B cell (primary cell): ENCODE measurements at regions not wholly inside any gene's neighbourhood (a gene's known extent, or its start where the extent isn't known, plus 50 kb on each side); places are given as distances from the start of the nearest gene placed in this dataset.

Experiments
- ATAC-seq: fragments of 200-7000 bp; cut with Tn5 transposase; one replicate; pipeline ENCODE4 v1.10.0; 2021; ENCODE audit warnings: low read depth, mild to moderate bottlenecking, moderate number of reproducible peaks, moderate library complexity
- CTCF ChIA-PET: fragments of 350-600 bp; sonication (Branson Sonifier 250); formaldehyde crosslinking; loops from one replicate; lab custom pipeline; 2021; ENCODE audit warnings: antibody characterized with exemption, inconsistent platforms; lab: Charles Lee
- POLR2A ChIA-PET: fragments of 350-600 bp; sonication (Branson Sonifier 250); formaldehyde crosslinking; loops from one replicate; lab custom pipeline; 2021; ENCODE audit warnings: antibody characterized with exemption; lab: Charles Lee
- DNase-seq: peaks from one replicate; pipeline ENCODE4 v3.0.0; 2013
- H2AFZ ChIP-seq: 2 replicates; pipeline ENCODE4 v1.6.1; 2012; ENCODE audit warnings: mild to moderate bottlenecking, low read depth, low read length; ENCODE audit not compliant: insufficient read depth, poor library complexity, severe bottlenecking
- H3K27ac ChIP-seq, 2 donors: 1 replicate in 1 of 2; 2 replicates in 1 of 2; pipeline ENCODE4 v1.5.1; 2012 to 2013; ENCODE audit warnings: low read length in 2 of 2, mild to moderate bottlenecking in 2 of 2, moderate library complexity in 1 of 2
- H3K27me3 ChIP-seq, 4 experiments: fragments of 200-600 bp in 1 of 4; sonication (generic) in 1 of 4; replicated peaks in 1 of 4; 1 replicate in 2 of 4; 2 replicates in 2 of 4; pipeline versions ENCODE4 v1.6.1 to v1.7.0; 2013 to 2016; ENCODE audit warnings: low read length in 3 of 4, mild to moderate bottlenecking in 2 of 4, mixed read lengths in 1 of 4, moderate library complexity in 1 of 4; ENCODE audit not compliant: insufficient read depth in 4 of 4, control insufficient read depth in 3 of 4; ENCODE audit errors: control extremely low read depth in 1 of 4
- H3K36me3 ChIP-seq, 2 experiments: replicated peaks in 1 of 2; 1 replicate in 1 of 2; 2 replicates in 1 of 2; pipeline versions ENCODE4 v1.6.1 to v1.7.1; 2013; ENCODE audit warnings: low read length in 1 of 2; ENCODE audit not compliant: insufficient read depth in 2 of 2, control insufficient read depth in 1 of 2; ENCODE audit errors: control extremely low read depth in 1 of 2, extremely low read depth in 1 of 2
- H3K4me1 ChIP-seq, 2 donors: fragments of 200-600 bp in 1 of 2; sonication (generic) in 1 of 2; 1 replicate in 1 of 2; 2 replicates in 1 of 2; pipeline versions ENCODE4 v1.5.1 to v1.6.1; 2013 to 2017; ENCODE audit warnings: low read length in 2 of 2; ENCODE audit not compliant: control insufficient read depth in 2 of 2, insufficient read depth in 2 of 2
- H3K4me2 ChIP-seq: replicated peaks from 2 replicates; pipeline ENCODE3; 2012; ENCODE audit warnings: mild to moderate bottlenecking, low read depth, low read length; ENCODE audit not compliant: poor library complexity, severe bottlenecking
- H3K4me3 ChIP-seq, 5 experiments: fragments of 200-600 bp in 1 of 5; sonication (generic) in 1 of 5; 1 replicate in 3 of 5; 2 replicates in 2 of 5; pipeline versions ENCODE4 v1.5.1 to v1.7.0; 2011 to 2016; ENCODE audit warnings: low read length in 4 of 5, mild to moderate bottlenecking in 4 of 5, low read depth in 2 of 5, control low read depth in 1 of 5, moderate library complexity in 1 of 5; ENCODE audit not compliant: insufficient read depth in 1 of 5; ENCODE audit errors: control extremely low read depth in 1 of 5, extremely low read depth in 1 of 5
- H3K79me2 ChIP-seq: fragments of 200-600 bp; sonication (generic); one replicate; pipeline ENCODE4 v1.6.0; 2016; ENCODE audit warnings: low read length; ENCODE audit not compliant: control insufficient read depth, insufficient read depth
- H3K9ac ChIP-seq: fragments of 200-600 bp; sonication (generic); 2 replicates; pipeline ENCODE4 v1.6.1; 2017; ENCODE audit warnings: mild to moderate bottlenecking, low read length, moderate library complexity
- H3K9me3 ChIP-seq, 3 donors: one replicate each; pipeline versions ENCODE4 v1.6.1 to v1.7.1; 2013; ENCODE audit warnings: low read length in 2 of 3; ENCODE audit not compliant: control insufficient read depth in 2 of 3, insufficient read depth in 1 of 3; ENCODE audit errors: control extremely low read depth in 1 of 3
- H4K20me1 ChIP-seq: 2 replicates; pipeline ENCODE4 v1.6.0; 2012; ENCODE audit warnings: mild to moderate bottlenecking, low read length; ENCODE audit not compliant: insufficient read depth, control insufficient read depth, poor library complexity, severe bottlenecking
- H3K27ac Mint-ChIP-seq: one replicate; pipeline ENCODE4 v1.8.0; 2021; ENCODE audit warnings: mixed read lengths
- H3K27me3 Mint-ChIP-seq: one replicate; pipeline ENCODE4 v1.8.0; 2021; ENCODE audit warnings: mixed read lengths
- H3K4me1 Mint-ChIP-seq: one replicate; pipeline ENCODE4 v1.8.0; 2021; ENCODE audit warnings: mixed read lengths
- H3K4me3 Mint-ChIP-seq: one replicate; pipeline ENCODE4 v1.8.0; 2021; ENCODE audit warnings: mixed read lengths
- H3K9me3 Mint-ChIP-seq: one replicate; pipeline ENCODE4 v1.8.0; 2022; ENCODE audit warnings: mixed read lengths; ENCODE audit not compliant: insufficient read depth
- CTCF ChIP-seq: fragments of 200-600 bp; IDR thresholded peaks from one replicate; pipeline ENCODE4 v1.8.0; 2022; ENCODE audit warnings: antibody characterized with exemption, mild to moderate bottlenecking
- EZH2 ChIP-seq: IDR thresholded peaks from 2 replicates; pipeline ENCODE4 v1.6.1; 2012; ENCODE audit warnings: borderline replicate concordance, low read depth, mild to moderate bottlenecking, moderate library complexity, low read length; ENCODE audit not compliant: insufficient read depth, poor library complexity, severe bottlenecking
- WGBS: methylation state at CpG from one replicate; pipeline ENCODE4 v1.1.5; 2013; ENCODE audit warnings: missing lambda C conversion rate; ENCODE audit not compliant: insufficient coverage; 5-methylcytosine and 5-hydroxymethylcytosine counted together
- intact Hi-C: fragments of 100-400 bp; cut with micrococcal nuclease; formaldehyde crosslinking; loops from one replicate; pipeline ENCODE4 v1.10.0; 2022

GRCh38 chr14:85451421-85451820, 78.5 kb upstream of the FLRT2 start:
- no peak overlapping the region for H2AFZ ChIP-seq
- POLR2A ChIA-PET: no interaction called here
- peaks cover 0 to 3% (median 0%) of the 10 kb centered on the region in 3 donors for H3K9me3 ChIP-seq
- no peak for ATAC-seq
- no peaks in the 10 kb centered on the region for H3K27me3 ChIP-seq
- CTCF ChIA-PET: no interaction called here
- H3K9ac ChIP-seq: no peak overlapping the region
- H3K4me1 ChIP-seq: no peaks in the 10 kb centered on the region
- intact Hi-C loops: no loop called here
- no peaks in the 10 kb centered on the region for H4K20me1 ChIP-seq
- H3K36me3 ChIP-seq: no peaks in the 10 kb centered on the region
- Mint-ChIP-seq H3K4me3 (no peak overlapping the region), H3K27ac (no peak overlapping the region), H3K27me3 (no peaks in the 10 kb centered on the region), H3K4me1 (no peaks in the 10 kb centered on the region), H3K9me3 (no peaks in the 10 kb centered on the region)
- H3K4me2 ChIP-seq: no peak overlapping the region
- H3K4me3 ChIP-seq: no peak overlapping the region
- TF ChIP-seq CTCF: no peak
- TF ChIP-seq EZH2: no peak
- H3K27ac ChIP-seq: no peak overlapping the region
- no peaks in the 10 kb centered on the region for H3K79me2 ChIP-seq
- no peak for DNase-seq

- WGBS: no CpG with 5 or more reads among the region's 2 CpGs
- H3K27ac Mint-ChIP-seq: no peak overlapping the region
- Histone ChIP-seq H4K20me1 (no peaks in the 10 kb centered on the region), H3K36me3 (no peaks in the 10 kb centered on the region), H3K27me3 (no peaks in the 10 kb centered on the region), H3K4me3 (no peak overlapping the region), H3K27ac (no peak overlapping the region), H3K9ac (no peak overlapping the region), H2AFZ (no peak overlapping the region), H3K9me3 (no peaks in the 10 kb centered on the region), H3K79me2 (no peaks in the 10 kb centered on the region), H3K4me2 (no peak overlapping the region), H3K4me1 (no peaks in the 10 kb centered on the region)
- TF ChIP-seq EZH2: no peak
- TF ChIP-seq CTCF: no peak
- peaks cover 5% of the 10 kb centered on the region for H3K9me3 Mint-ChIP-seq
- POLR2A ChIA-PET: no interaction called here
- no peaks in the 10 kb centered on the region for H3K27me3 Mint-ChIP-seq
- DNase-seq (no peak), ATAC-seq (no peak)
- H3K4me1 Mint-ChIP-seq: no peaks in the 10 kb centered on the region
- H3K4me3 Mint-ChIP-seq: no peak overlapping the region
- CTCF ChIA-PET: no interaction called here
- intact Hi-C loops: no loop called here
These were observed 76.3 kb upstream of the FLRT2 start for GRCh38 chr14:85453401-85454225.
